T-helper 1 cell treated with Interleukin-12 subunit alpha and Interleukin-12 subunit beta and Interleukin-4 antibody, amounts not matched to agents 30 ng/mL and 1 ng/mL, for 36 hours (primary cell): ENCODE measurements at regions not wholly inside any gene's neighbourhood (a gene's known extent, or its start where the extent isn't known, plus 50 kb on each side); places are given as distances from the start of the nearest gene placed in this dataset.
"Not testable (repeated sequence)": the region's sequence is repeated elsewhere in the genome, so short reads cannot be mapped to it uniquely, and the experiment has no call there.

ENCODE experiments used
- intact Hi-C: fragments of 100-400 bp; cut with micrococcal nuclease; formaldehyde crosslinking; loops from one replicate; pipeline ENCODE4 v1.15.1; 2024

DNA sequence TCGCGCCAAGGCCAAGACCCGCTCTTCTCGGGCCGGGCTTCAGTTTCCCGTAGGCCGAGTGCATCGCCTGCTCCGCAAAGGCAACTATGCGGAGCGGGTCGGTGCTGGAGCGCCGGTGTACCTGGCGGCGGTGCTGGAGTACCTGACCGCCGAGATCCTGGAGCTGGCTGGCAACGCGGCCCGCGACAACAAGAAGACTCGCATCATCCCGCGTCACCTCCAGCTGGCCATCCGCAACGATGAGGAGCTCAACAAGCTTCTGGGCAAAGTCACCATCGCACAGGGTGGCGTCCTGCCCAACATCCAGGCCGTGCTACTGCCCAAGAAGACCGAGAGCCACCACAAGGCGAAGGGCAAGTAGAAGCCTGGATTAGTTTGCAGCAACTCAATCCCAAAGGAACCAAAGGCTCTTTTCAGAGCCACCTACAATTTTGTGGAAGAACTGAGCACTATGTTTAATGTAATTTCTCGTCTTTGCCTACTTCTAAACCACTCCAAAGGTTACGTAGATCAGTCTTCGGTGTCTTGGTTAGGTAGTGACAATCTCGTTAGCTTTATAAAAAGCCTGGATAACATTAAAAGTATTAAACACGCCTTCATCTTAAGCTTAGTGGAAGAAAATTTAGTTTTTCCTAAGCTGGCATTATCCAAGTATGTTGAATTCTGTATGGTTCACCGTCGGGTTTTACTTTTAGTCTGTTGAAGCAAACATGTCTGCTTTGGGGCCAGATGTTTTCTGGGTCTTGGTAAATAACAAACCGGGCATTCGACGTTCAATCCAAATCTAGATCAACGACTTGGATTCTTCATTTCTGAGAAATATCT is 103.7 kb downstream of the OR2B2 start:
- intact Hi-C loops = loop anchor here (1.0 to 5.0 kb wide), 7 partner anchors 30 to 1650 kb away; partner anchors contain the start of gene ZKSCAN8

DNA sequence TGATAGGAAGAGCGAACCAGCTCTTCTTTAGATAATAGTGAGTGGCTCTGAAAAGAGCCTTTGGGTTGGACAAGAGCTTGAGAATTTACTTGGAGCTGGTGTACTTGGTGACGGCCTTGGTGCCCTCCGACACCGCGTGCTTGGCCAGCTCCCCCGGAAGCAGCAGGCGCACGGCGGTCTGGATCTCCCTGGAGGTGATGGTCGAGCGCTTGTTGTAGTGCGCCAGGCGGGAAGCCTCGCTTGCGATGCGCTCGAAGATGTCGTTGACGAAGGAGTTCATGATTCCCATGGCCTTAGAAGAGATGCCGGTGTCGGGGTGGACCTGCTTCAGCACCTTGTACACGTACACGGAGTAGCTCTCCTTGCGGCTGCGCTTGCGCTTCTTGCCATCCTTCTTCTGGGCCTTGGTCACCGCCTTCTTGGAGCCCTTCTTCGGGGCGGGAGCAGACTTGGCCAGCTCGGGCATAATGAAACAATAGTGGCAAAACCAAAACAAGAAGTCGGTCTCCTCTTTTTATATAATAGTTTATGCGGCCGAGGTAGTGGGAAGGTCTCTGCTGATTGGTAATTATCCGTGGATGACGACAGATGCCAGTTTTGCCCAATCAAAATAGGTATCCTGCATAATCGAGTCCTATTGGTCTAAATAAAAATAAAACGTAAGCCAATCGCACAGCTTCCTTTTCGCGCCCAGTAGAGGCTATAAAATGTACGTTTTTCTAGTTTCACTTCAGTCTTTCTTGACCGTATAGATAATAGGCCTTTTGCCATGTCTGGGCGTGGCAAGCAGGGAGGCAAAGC is 104.6 kb downstream of the OR2B2 start:
- intact Hi-C loops = loop anchor here (1.0 to 5.0 kb wide), 12 partner anchors 11 to 1649 kb away; partner anchors contain the start of genes ABT1 and ZKSCAN8

DNA sequence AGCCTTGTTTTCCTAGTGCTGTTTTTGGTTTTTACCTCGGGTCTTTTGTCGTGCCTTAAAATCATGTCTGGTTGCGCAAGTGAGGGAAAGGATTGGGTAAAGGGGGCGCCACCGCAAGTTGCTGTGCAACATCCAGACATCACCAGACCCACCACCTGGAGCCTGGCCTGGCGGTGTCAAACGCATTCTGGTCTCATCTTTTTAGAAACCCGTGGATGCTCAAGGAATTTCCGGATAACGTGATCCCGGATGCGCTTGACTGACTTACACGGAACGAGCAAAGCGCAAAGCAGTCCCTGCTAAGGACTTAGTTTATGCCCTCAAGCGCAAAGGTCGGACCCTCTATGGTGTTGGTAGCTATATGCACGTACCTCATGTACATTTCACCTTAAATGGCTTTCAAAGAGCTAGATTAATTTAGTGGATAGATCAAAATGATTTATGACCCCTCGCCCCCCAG is 105.2 kb downstream of the OR2B2 start:
- intact Hi-C loops = loop anchor here (1.0 to 5.0 kb wide), 7 partner anchors 11 to 1210 kb away; partner anchors contain the start of genes ABT1 and ZKSCAN8

DNA sequence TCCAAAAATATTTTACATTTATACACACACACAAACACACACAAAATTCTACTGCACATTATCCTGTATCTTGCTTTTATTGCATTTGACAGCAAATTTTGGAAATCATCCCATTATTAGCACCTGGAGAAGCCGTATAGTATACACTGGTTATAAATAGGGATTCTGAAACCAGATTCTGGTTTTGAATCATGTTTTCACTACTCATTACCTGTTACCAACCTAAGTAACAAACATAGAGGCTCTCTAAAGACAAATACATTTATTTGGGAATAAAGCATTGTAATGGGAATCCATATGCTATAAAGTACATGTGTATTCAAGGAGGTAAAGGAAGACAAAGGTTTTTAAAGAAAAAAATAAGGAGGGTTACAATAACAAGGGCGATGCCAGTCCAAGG is 106.8 kb downstream of the OR2B2 start:
- intact Hi-C loops = loop anchor here (5.0 kb wide), 1 partner anchor 337 kb away; the partner anchor contains the start of gene ZKSCAN8

DNA sequence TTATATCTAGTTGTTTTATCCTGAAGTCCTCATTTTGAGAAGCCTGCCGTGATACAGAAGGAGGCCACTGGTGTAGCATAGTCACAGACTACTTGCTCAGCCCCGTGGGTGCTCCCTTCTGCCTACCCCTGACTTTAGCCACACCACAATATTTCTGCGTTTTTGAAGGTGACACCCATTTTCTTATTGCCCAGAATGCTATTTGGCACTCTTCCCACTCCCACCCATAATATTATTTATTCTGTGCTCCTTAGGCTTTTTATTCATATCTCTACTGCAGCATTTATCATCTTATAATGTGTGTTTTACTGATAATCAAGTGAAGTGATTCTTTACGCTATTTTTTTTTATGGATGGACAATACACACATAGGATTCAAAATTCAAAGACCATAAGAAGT is 107.3 kb downstream of the OR2B2 start:
- intact Hi-C loops = loop anchor here (5.0 kb wide), 1 partner anchor 337 kb away; the partner anchor contains the start of gene ZKSCAN8

DNA sequence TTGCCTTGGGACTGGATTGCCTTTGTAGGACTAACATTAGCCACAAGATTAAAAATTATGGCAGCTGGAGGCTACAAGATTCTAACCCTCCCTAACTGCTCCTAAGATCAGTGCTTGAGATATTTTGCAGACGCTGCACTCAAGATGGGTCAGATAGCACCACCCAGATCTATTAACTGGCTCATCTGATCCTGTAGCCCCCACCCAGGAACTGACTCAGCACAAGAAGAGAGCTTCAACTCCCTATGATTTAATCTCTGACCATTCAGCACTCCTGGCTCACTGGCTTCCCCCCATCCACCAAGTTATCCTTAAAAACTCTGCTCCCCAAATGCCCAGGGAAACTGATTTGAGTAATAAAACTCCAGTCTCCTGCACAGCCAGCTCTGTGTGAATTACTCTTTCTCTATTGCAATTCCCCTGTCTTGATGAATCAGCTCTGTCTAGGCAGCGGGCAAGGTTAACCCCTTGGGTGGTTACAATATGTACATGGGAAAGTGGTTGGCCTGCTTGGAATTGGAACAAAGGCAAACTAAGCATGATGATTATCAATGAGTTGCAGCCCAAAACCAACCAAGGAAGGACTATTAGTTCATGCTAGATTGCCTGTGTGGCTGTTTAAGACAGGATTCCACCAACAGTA is 111.3 kb downstream of the OR2B2 start:
- intact Hi-C loops = no loop called here

DNA sequence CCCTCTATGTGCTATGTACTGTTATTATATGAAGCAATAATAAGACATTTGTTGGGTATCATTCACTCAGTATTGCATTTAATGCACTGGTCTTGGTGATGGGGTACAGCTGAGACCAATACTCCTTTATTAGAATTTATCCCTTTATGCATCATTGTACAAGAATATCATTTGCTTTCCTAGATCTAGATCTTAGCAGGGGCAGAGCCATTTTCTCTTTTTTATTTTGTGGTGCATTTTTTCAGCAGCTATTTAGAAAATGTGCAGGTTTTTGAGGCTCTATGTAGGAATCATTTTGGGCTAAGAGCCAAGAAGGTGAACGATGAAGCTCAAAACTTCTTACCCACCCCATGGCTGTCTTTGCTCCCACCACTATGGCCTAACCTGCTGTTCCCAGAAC is 114.2 kb downstream of the OR2B2 start:
- intact Hi-C loops = loop anchor here (2.0 to 5.0 kb wide), 2 partner anchors 421 to 671 kb away; no protein-coding TSS in a partner anchor

DNA sequence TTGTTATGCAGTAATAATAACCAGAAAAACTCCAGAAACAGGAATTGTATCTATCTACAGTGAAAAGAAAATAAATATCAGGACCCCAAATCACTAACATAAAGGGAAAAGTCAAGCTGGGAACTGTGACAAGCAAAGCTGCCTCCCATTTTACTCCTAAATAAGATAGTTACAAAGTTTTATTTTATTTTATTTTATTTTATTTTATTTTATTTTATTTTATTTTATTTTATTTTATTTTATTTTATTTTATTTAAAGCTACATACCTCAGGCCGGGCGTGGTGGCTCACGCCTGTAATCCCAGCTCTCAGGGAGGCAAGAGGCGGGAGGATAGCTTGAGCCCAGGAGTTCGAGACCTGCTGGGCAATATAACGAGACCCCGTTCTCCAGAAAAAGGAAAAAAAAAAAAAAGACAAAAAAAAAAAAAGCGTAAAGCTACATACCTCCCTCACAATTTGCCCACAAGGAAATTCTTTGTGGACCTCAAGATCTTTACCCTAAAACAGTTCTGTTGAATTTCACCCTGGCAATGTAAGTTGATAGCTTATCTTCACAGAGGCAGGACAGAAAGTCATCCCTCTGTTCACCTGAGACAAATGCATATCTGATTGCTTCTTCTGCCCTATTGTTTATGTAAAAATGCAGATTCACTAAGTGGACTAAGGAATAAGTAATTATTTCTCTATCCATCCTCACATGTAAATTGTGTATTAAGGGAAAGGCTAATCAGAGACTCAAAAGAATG is 115.3 kb downstream of the OR2B2 start:
- intact Hi-C loops = loop anchor here (1.0 to 5.0 kb wide), 10 partner anchors 10 to 670 kb away; a partner anchor contains a TSS

DNA sequence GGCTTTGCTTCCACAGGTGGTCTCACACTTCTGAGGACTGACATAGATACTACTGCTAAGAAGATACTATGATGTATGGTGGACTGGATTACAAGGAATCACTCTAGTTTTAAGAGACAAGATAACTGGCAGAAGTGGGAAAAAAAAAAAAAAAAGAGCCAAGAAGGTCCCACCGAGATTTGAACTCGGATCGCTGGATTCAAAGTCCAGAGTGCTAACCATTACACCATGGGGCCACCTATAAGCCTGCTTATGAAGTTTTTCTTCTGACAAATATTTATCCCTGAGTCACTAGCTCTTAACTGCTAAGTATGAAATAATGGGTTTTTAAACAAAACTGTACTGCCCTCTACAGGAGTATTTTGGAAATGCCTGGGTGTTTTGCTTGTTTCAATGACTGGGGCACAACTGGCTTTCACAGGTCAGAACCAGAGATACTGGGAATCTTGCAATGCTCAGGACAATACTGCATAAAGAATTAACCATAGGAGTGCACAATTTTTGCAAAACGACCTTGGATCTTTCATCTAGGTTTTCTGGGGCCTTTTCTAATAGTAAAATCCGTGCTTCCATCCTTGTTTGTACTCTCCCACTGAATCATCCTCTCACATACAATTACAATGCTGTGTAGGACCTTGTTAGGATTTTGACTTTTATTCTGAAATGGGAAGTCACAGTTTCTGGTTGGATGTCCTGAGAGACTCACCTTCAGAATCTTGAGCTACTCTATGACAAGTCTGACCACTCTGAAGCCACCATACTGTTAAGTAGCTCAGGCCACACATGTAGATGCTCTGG is 116.3 kb downstream of the OR2B2 start:
- intact Hi-C loops = loop anchor here (1.0 to 5.0 kb wide), 10 partner anchors 11 to 669 kb away; a partner anchor contains a TSS

DNA sequence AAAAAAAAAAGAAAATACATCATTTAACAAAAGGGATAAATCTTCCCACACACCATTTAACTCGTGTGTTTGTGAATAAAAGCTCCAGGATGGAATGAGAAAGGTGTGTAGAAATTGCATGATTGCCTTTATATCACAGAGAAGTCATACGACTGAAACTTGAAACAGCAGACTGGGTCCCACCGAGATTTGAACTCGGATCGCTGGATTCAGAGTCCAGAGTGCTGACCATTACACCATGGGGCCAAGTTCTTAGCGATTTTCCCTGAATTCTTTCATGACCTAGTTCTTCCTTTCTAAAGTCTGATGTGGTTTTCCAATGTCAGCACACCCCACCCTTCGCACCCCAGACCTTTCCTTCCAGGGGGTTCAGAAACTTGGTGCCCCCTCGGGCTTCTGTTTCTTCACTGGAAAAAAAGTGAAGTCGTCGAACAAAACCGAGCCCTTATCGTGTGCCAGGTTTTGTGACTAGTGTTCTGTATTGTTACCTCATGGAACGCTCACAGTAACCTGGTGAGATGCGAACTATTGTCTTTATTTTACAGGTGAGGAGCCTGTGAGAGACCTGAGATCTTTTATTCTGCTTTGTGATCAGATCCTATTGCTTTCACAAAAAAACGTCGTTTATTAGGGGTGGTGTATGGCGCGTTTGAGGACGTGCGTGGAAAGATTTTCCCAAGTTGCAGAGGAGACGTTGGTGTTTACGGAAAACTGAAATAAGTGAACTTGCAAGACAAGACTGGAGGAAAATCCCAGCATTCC is 120.8 kb downstream of the OR2B2 start:
- intact Hi-C loops = no loop called here

DNA sequence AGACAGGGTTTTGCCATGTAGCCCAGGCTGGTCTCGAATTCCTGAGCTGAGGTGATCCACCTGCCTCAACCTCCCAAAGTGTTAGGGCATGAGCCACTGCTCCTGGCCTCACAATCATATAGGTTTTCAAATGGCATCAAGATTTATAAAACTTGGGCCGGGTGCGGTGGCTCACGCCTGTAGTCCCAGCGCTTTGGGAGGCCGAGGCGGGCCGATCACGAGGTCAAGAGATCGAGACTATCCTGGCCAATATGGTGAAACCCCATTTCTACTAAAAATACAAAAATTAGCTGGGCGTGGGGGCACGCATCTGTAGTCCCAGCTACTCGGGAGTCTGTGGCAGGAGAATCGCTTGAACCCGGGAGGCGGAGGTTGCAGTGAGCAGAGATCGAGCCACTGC is 123.8 kb downstream of the OR2B2 start:
- intact Hi-C loops = not testable (repeated sequence)

DNA sequence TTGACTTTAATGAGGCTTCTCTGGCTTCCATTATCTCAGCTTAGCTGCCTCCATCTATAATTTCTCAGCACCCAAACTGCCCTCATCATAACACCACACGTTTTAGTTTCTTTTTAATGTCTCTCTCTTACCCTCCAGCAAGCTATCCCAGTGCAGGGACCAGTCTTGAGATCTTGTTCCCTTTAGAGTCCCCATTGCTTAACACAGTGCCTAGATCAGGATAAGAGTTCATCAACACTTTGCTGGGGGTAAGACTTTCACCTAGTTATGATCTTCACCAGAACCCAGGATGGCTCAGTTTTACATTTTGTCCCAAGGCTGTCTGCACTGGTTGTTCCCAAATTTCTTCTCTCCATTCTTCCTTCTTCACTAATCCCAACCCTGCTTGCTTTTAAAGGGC is 126.1 kb downstream of the OR2B2 start:
- intact Hi-C loops = no loop called here

DNA sequence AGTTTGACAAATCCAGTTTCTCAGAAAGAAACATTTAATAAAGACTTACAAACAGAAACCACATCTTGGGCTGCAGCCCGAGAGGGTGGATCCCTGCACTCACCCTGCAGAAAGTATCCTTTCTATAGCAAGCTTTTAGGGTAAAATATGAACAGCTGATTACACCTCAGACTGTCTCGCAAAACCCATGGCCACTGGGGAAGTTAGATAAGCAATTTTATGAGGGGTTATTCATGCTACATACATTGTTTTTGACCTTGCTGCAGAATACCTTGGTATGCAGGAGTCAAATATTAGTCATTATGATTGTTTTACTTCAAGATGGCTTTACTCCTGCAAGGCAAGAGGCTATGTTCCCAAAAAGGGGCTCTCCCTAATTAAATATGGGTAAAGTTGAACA is 126.9 kb downstream of the OR2B2 start:
- intact Hi-C loops = no loop called here

DNA sequence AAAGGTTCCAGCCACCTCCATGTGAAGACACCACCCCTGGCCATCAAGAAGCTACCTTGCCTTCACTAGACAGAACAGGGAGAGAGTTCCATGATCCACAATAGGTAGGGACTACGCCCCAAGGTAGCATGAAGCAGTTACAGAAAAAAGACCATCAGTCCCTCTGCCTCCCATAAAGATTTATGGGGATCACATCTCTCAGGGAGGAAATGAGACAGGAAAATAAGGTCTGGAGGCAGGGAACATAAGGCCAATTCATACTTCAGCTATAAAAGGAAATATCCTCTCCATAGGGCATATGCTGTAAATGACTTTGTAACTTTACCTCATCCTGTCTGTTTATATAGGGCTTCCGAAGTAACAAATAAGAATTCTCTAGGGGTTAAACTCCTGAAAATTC is 129.4 kb downstream of the OR2B2 start:
- intact Hi-C loops = no loop called here

DNA sequence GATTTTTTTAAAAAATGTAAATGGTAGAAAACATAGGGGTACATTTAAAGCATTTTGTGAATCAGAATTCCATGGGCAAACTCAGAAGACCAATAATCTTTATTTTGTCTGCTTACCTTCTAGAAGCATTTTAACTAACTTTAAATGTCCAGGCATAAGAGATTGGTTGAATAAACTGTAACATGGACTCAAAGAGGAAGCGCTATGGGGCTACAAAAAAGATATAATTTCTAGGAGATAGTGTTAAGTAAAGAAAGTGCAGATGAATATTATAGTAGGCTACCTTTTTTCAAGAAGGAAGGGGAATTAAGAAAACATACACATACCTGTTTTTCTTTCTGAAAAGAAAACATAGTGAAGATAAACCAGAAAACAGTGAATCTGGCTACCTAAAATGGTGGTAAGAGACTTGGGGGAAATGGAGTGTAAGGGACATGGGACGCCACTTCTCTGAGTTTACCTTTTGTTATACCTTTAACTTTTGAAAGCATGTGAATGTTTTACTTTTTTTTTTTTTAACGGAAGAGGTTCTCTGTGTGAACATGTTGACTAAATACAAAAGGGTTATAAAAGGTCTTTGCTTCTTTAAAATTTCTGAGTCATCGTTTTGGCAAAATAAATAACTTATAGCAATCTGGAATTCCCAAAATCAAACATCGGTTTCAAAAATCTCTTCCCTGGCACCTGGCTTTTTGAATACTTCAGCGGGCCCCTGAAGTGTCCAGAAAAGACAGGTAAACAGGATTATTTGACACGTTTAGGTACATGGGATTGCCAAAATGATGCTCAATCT is 133.4 kb downstream of the OR2B2 start:
- intact Hi-C loops = no loop called here

DNA sequence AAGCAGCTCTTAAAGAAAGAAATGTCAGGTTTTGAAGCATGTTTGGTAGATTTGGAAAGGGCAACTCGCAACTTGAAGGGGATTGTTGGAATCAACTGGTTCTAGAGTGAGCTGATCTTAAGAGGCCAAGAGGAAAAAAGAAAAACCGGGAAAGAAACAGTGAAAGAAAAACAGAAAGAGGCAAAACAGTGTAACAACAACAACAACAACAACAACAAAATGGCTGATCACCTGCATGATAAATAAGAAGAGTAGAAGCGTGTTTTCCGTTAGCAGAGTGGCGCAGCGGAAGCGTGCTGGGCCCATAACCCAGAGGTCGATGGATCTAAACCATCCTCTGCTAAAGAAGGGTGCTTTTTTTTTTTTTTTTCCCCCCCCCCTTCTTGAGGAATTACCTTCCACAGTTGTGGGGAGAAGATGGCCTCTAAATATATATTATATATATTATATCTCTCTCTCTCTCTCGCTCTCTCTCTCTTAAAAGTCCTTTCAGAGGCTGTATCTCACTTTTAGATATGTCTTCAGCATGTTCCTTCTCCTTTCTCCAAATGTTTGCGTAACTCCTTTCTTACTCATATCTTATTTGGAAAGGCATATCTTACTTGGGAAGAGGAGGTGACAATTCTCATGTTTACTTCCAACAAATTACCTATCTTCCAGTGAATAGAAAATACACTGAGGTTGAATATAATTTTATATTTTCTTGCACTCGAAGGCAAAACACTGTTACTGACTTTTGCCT is 134.4 kb downstream of the OR2B2 start:
- intact Hi-C loops = no loop called here

DNA sequence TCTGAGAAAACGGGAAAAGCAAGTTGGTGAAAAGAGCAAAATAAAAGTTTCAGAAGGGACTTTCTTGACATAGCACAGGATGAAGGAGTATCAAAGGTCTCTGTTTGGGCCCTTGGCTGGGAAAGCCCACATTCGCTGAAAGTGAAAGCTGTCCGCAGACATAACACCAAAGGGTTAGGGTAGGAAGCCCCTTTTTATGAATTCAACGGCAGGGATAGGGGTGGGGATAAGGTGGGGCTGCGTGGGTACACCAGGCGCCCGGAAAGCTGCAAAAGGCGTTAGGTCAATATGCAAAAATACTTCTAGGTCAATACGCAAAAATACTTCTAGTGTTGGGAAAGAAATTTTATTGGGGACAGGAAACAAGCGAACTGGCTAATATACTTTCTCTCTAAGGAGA is 135.1 kb downstream of the OR2B2 start:
- intact Hi-C loops = no loop called here

DNA sequence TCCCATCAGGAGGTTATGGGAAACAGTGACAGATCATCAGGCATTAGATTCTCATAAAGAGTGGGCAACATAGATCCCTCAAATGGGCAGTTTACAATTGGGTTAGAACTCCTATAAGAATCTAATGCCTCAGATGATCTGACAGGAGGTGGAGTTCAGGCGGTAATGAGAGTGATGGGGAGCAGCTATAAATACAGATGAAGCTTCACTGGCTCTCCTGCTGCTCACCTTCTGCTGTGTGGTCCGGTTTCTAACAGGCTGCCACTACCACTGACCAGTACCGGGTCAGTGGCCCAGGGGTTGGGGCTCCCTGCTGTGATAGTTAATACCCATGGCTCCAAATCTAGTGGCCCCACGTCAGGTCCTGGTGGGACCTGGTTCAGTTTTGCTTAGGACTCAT is 135.7 kb downstream of the OR2B2 start:
- intact Hi-C loops = no loop called here
